Hematopoietic multipotent progenitor cell treated with erythropoietin and hydrocortisone succinate and interleukin-3 and kit ligand, for 8 days (in vitro differentiated cells): ENCODE measurements at regions not wholly inside any gene's neighbourhood (a gene's known extent, or its start where the extent isn't known, plus 50 kb on each side); places are given as distances from the start of the nearest gene placed in this dataset.
"Not testable (repeated sequence)": the region's sequence is repeated elsewhere in the genome, so short reads cannot be mapped to it uniquely, and the experiment has no call there.

ENCODE experiments used
- DNase-seq: peaks from one replicate; pipeline ENCODE4 v3.0.0-alpha.2; 2015

GRCh38 chr1:37325509-37326437 is 148.6 kb upstream of the ZC3H12A start:
- no peak for DNase-seq

DNA sequence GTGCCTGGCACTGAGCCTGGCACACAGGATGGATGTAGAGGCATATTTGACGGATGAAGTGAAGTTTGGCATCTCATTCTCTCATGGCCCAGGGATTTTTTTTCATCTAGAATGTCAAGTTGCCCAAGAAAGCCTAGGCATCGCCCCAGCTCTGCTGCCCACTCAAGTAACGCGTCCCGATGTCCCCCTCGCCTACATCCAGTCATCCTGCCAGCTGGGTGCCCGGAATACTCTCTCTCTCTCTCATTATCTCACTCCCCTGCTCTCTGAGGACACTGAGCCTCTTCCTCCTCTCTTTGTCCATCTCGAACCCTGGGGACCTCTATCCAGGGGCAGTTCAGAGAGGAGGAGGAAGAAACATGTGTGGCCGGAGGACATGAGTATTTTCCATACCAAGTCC is 142.3 kb upstream of the ZC3H12A start:
- DNase-seq = no peak

DNA sequence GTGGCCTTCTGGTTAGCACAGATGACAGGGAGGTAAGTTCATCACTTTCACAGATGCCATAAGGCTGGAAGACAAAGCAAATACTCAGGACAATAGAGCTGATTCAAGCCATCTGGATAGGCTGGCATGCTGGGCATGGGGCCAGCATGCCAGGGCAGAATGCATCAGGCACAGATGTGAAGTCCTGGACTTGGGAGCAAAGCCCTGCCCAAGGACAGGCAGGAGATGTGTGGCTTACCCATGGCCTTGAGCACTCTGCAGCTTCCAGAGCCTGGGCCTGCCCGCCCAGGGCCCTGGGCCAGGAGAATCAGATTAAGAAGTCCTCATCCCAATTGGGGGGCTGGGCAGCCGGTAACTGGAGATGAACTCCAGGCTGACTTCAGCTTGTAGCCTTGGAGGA is 135.7 kb upstream of the ZC3H12A start:
- no peak for DNase-seq

DNA sequence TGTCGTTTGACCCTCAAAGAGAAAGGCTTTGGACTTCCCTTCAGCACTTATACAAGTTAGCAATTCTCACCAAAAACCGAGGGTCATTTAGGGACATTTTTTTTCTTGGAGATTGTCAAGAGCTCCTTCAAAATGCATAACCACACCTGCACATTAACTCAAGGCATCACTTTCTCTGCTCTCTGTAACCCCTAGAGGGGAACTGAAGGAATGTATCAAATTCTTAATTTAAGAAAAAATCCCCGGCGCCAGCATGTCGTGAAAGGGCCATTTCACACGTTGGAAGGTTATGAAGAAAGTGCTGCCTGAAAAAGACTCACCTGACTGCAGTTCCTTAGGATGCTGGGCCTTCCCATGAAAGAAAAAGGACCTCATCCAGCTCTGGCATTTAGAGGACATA is 131.6 kb upstream of the ZC3H12A start:
- DNase-seq = no peak

DNA sequence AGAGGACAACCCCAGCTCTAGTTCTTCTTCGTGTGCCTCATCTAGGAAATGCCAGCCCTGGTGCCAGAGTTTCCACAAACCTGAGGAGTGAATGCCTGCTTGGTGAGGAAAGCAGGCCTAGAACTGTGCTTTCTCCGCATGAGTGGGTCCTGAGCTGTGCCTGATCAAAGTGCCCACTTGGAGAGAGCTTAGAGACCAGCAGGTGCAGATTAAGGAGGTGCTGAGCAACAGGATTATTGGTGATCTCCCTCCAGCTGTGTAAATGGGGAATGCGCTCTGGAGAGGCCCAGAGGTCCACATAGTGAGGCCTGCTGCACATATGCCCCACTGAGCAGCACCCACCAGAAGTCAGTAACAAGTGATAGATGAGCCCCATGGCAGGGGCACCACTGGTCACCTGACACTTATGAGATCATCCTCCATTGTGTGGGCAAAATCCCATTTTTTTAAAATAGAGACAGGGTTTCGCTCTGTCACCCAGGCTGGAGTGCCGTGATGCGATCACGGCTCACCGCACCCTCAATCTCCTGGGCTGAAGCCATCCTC is 127.2 kb upstream of the ZC3H12A start:
- no peak for DNase-seq

GRCh38 chr1:37353871-37354270 is 120.5 kb upstream of the ZC3H12A start:
- DNase-seq = no peak

GRCh38 chr1:37354876-37355650 is 119.3 kb upstream of the ZC3H12A start:
- DNase-seq = no peak

- DNase-seq = no peak
Observed at GRCh38 chr1:37358992-37359391, 115.4 kb upstream of the ZC3H12A start.

- no peak for DNase-seq
Observed at GRCh38 chr1:37360011-37360410, 114.4 kb upstream of the ZC3H12A start.

DNA sequence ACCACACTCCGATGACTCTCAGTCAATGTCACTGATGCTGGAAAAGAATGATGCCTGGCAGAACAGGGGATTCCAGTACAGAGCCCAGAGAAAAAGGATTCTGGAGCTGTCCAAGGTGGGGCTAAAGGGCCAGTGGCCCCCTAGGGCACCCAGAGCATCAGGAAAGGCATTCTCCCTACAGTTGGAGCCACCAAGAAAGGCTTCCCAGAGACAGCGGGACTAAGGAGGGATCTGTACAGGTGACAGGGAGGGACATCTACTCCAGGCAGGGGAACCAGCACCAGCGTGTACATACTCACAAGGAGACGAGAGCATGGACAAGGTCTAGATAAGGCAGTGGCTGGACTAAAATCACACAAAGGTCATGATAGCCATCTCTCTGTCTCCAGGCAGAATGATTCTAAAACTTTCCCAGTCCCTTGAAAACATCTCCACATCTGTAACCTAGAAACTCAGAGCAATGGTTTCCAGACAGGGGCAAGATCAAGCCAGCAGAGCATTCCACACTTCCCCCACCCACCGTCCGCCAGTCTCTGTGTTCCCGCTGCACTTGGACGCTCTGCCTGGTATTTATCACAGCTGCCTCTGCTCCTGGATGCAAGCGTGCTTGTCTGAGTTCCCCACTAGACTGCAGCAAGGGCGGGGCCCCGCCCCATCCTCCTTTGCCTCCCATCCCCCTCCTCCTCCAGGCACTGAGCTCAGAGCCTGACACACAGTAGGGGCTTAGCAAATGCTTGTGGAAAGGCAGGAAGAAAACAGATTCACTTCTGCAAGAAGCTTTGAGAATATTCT is 111.6 kb upstream of the ZC3H12A start:
- no peak for DNase-seq

GRCh38 chr1:37363535-37363934 is 110.8 kb upstream of the ZC3H12A start:
- DNase-seq = no peak

DNA sequence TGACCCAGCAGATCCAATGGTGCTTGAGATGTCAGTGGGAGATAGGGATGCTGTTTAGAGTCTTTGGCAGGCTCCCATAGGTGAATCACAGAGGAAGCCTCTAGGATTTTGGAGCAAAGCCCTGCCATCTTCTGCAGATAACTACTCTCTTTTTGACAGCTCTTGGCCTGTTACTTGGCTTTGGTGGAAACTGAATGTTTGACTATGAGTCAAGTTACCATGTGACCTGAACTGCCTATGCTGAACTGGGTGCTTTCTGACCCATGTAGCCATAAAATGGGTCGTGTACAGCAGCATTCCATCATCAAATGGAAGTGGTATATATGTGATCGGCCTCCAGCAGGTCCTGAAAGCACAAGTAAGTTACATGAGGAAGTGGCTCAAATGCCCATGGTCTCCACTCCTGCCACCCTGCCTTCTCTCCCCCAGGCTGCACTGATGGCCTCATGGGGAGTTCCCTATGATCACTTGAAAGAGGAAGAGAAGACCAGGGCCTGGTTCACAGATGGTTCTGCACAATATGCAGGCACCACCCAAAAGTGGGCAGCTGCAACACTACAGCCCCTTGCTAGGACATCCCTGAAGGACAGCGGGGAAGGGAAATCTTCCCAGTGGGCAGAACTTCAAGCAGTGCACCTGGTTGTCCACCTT is 105.6 kb upstream of the ZC3H12A start:
- not testable (repeated sequence) for DNase-seq

DNA sequence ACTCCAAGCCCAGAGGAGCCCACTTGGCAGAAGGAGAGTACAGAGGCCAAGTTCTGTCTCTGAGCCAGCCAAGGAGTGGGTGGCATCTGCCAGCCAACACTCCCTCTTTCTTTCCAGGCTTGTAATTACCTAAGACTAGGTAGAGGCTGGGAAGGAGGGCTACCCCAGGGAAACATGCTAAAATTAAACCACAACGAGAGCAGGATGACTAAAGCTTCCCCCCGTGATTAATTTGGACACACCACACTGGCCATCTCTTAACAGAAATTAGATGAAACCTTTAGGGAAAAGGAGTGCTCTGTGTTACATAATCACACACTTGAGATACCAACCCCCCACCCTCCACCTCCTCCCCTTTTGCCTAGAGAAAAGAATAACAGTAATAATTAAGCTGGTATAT is 102.1 kb upstream of the ZC3H12A start:
- DNase-seq = no peak

DNA sequence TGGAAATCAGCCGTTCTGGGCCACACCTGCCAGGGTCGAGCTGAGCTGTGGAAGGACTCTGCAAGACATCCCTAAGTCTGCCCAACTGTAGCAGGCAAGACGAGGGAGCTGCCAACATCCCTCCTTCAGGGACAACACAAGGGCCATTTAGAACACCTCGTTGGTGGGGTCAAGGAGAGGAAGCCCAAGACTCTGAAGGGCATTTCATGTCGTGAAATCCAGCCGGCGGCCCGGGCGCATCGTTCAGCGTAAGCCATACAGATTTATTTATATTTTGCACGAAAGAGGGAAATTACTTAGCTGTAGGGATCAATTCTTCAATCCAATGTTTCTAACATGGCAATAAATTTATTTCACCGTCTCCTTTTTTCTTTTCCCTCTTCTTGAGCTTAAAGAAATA is 101.7 kb upstream of the ZC3H12A start:
- DNase-seq = no peak

DNA sequence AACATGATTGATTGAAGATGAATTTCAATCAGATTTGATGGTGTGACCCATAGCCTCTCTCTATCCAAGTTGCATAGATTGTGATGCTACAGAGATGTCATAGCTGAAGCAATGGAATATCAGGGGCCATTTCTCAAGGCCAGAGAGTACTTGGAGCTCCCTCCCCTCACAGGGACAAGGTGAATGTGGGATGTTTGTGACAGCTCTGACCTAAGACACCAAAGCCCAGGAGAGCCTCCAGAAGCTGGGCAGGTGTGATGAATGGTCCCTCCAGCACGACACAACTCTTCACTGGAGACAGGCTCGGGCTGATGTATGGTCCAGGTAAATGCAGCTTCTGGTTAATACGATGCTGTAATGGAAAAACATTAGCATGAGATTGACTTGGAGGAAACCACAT is 101.0 kb upstream of the ZC3H12A start:
- no peak for DNase-seq

DNA sequence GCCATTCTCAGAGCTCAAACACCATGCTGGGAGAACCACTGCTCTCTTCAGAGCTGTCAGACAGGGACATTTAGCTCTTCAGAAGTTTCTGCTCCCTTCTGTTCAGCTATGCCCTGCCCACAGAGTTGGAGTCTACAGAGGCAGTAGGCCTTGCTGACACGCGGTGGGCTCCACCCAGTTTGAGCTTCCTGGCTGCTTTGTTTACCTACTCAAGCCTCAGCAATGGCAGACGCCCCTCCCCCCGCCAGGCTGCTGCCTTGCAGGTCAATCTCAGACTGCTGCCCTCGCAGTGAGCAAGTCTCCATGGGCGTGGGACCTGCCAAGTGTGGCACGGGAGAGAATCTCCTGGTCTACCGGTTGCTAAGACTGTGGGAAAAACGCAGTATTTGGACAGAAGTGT is 93.8 kb upstream of the ZC3H12A start:
- DNase-seq = not testable (repeated sequence)

DNA sequence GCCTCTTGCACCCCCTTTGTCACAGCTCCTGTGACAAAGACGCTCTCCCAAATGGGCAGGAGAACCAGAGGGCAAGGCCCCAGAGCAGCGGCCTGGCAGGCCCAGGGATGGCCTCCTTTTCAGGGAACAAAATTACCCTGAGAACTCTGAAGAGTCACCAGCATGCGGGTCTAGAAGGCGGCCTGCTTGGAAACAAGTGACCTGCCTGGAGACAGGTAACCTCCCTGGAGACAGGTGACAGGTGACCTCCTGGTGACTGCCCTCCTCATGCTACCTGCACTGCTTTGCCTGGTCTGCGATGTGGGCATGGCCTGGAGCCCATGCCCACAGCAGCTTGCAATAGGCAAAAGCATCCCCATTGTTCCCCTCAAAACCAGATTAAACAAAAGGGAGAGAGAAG is 86.5 kb upstream of the ZC3H12A start:
- DNase-seq = no peak

- no peak for DNase-seq
Observed at GRCh38 chr1:37389327-37389726, 85.1 kb upstream of the ZC3H12A start.

- DNase-seq = no peak
Observed at GRCh38 chr1:37391211-37392011, 83.0 kb upstream of the ZC3H12A start.

DNA sequence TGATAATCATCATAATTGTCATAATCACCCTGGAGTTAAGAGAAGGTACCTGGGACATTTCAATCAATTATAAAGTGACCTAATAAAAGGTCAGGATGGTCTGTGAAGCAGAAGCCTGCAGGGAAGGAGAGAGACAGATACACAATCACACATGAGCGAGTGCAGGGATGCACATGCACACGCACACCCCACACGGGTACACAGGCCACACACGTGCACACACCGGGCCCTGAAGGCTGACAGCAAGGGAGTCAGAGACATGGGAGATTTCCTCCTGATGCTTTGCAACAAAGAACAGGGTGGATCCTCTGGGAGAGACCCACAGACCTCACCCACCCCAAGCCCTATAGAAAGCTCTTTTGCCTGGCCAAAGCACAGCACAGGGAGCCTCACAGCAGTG is 82.3 kb upstream of the ZC3H12A start:
- no peak for DNase-seq
